PC-3 (cell line): ENCODE measurements at regions not wholly inside any gene's neighbourhood (a gene's known extent, or its start where the extent isn't known, plus 50 kb on each side); places are given as distances from the start of the nearest gene placed in this dataset.

Source experiments
- EZH2 ChIP-seq: fragments of 300-600 bp; sonication (generic); IDR thresholded peaks from one replicate; pipeline ENCODE4 v1.6.1; 2017; ENCODE audit warnings: antibody characterized with exemption, mild to moderate bottlenecking, low read length; ENCODE audit not compliant: unreplicated experiment
- EZH2phosphoT487 ChIP-seq: fragments of 300-600 bp; sonication (generic); IDR thresholded peaks from 2 replicates; pipeline ENCODE4 v1.6.1; 2018; ENCODE audit warnings: mild to moderate bottlenecking, antibody characterized with exemption, low read length, borderline replicate concordance
- TF ChIP-seq, protein P1 (sequence below): fragments of 300-600 bp; sonication (generic); conservative IDR thresholded peaks from 2 replicates; pipeline ENCODE4 v1.5.1; 2017; ENCODE audit warnings: antibody characterized with exemption, low read depth, mild to moderate bottlenecking, low read length

DNA sequence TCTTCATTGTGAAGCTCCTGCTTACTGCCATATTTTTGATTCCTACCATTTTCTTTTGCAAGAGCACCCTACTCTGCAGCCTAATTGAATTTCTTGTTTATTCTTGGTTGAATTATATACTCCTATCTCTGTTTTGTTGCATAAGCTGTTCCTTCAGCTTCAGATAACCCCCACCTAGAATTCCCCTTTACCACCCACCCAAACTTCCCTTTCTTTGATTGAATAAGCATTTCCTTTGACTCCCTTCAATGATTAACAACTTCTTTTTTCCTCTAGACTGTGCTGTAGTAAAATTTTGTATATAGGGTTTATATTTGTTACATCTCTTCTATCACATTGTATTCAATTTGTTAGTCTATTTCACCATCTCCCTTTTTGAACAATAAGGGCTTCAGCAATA, 168.1 kb downstream of the GPR37 start:
- TF ChIP-seq EZH2phosphoT487, result no peak
- TF ChIP-seq, protein P1, sequence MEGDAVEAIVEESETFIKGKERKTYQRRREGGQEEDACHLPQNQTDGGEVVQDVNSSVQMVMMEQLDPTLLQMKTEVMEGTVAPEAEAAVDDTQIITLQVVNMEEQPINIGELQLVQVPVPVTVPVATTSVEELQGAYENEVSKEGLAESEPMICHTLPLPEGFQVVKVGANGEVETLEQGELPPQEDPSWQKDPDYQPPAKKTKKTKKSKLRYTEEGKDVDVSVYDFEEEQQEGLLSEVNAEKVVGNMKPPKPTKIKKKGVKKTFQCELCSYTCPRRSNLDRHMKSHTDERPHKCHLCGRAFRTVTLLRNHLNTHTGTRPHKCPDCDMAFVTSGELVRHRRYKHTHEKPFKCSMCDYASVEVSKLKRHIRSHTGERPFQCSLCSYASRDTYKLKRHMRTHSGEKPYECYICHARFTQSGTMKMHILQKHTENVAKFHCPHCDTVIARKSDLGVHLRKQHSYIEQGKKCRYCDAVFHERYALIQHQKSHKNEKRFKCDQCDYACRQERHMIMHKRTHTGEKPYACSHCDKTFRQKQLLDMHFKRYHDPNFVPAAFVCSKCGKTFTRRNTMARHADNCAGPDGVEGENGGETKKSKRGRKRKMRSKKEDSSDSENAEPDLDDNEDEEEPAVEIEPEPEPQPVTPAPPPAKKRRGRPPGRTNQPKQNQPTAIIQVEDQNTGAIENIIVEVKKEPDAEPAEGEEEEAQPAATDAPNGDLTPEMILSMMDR, result no peak
- TF ChIP-seq EZH2, result no peak
